Ishikawa (cell line): ENCODE measurements at regions not wholly inside any gene's neighbourhood (a gene's known extent, or its start where the extent isn't known, plus 50 kb on each side); places are given as distances from the start of the nearest gene placed in this dataset.

Source experiments
- CEBPB ChIP-seq: IDR thresholded peaks from 2 replicates; pipeline ENCODE4 v1.6.1; 2012
- CREB1 ChIP-seq: IDR thresholded peaks from 2 replicates; pipeline ENCODE4 v1.6.1; 2012; ENCODE audit warnings: low read depth
- EP300 ChIP-seq: IDR thresholded peaks from 2 replicates; pipeline ENCODE4 v1.6.1; 2012; ENCODE audit warnings: borderline replicate concordance
- FOXM1 ChIP-seq: IDR thresholded peaks from 2 replicates; pipeline ENCODE4 v1.6.1; 2012; ENCODE audit warnings: low read depth, borderline replicate concordance
- MAX ChIP-seq: IDR thresholded peaks from 2 replicates; pipeline ENCODE4 v1.6.1; 2012
- NFIC ChIP-seq: IDR thresholded peaks from 2 replicates; pipeline ENCODE4 v1.6.1; 2012
- RAD21 ChIP-seq: IDR thresholded peaks from 2 replicates; pipeline ENCODE4 v1.6.1; 2012; ENCODE audit warnings: low read depth
- TAF1 ChIP-seq: IDR thresholded peaks from 2 replicates; pipeline ENCODE4 v1.6.1; 2012; ENCODE audit warnings: low read depth, mild to moderate bottlenecking
- USF1 ChIP-seq: IDR thresholded peaks from 2 replicates; pipeline ENCODE4 v1.6.1; 2012
- YY1 ChIP-seq: IDR thresholded peaks from 2 replicates; pipeline ENCODE4 v1.6.1; 2012; ENCODE audit warnings: low read depth

- TF ChIP-seq TAF1 (no peak), YY1 (no peak), NFIC (no peak), RAD21 (no peak), EP300 (no peak), CREB1 (no peak), USF1 (no peak), CEBPB (no peak), FOXM1 (no peak), MAX (no peak)
Measured at GRCh38 chr2:57450170-57450569, 596.4 kb upstream of the VRK2 start.
